Hypothalamus (tissue), 51 donors: ENCODE measurements at regions not wholly inside any gene's neighbourhood (a gene's known extent, or its start where the extent isn't known, plus 50 kb on each side); places are given as distances from the start of the nearest gene placed in this dataset.
A peak's percentile ranks its signal among the peaks of the same experiment; 100 is the strongest.

Source experiments
- DNase-seq, 51 donors: peaks; one replicate each; lab custom pipeline; 2025; lab: John Stamatoyannopoulos, UW

DNA sequence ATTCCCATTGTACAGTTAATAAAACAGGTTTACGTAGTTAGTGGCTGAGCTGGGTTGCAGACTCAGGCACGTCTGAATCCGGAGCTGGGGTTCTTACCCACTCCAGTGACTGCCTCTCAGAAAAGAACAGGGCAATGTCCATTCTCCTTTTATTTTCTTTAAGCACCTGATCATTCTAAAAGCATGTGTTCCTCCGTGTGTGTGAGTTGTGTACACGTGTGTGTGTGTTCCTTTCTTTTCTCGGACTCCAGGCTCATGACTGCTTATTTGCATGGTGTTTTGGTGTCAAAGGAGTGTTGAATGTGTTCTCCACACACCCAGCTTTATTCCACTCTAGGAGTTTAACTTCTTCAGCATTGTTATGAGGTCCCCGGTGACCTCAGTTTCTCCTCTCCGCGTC lies 260.1 kb downstream of the SNX10 start:
- no peak for DNase-seq

GRCh38 chr7:26553128-26553527 lies 261.5 kb downstream of the SNX10 start:
- no peak for DNase-seq

DNA sequence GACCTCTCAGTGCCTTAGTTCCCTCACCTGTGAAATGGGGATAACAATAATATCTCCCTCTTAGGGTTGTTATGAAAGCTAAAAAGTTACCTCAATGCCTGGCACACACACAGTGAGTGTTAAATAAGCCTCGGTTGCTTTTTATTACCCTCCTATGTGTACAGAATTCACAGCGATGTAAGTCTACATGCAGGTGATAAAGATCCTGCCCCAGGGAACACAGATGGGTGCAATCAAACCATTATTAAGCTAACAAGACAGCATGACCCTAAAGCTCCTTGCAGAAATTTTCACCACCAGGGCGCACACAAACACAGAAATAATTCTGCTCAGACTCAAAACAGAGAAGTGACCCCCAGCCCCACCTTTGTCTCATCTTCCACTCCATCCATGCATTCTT lies 261.9 kb downstream of the SNX10 start:
- DNase-seq, result no peak

DNA sequence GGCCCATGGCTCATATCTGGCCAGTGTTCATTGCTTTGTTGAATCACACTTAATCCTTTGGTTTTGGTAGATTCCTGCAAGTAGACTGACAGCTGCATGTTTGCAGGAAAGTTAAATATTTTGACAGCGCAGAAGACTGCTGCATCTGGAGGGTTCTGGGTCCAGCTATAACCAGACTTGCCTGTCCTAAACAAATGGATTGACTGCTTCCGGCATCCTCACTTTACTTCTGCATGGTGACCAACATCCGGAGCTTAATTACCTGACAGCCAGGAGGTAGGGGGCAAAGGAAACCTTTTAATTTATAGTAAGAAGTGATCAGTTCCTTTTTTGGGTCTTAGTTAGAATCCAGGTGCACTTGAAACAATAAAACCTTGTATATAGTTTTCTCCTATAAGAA lies 263.3 kb downstream of the SNX10 start:
- DNase-seq, result no peak

GRCh38 chr7:26556061-26556881 lies 264.6 kb downstream of the SNX10 start:
- peak in 7 of 51 donors; percentile 2 to 14 (median 4) for DNase-seq

- no peak for DNase-seq
Observed at GRCh38 chr7:26560526-26561256, 269.0 kb downstream of the SNX10 start.

- no peak for DNase-seq
Observed at GRCh38 chr7:26562841-26563240, 271.2 kb downstream of the SNX10 start.

- no peak for DNase-seq
Observed at GRCh38 chr7:26563406-26563805, 271.7 kb downstream of the SNX10 start.

DNA sequence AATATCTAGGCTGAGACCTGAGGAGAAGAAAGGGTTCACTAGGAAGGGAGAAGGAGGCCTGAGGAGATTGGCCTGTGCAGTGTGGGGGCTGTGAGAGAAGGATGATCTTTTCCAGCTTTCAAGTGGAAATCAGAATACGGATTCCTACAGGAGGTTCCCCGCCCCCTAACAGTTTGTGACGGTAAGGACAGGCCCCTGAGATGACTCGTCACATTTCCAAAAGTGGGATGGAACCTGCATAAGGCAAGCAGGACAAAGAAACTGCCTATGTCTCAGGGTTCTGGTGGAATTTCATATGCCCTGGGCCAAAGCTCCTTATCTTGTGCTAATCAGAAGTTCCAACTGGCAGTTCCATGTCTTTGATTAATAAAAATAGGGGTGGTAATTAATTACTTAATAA lies 275.6 kb downstream of the SNX10 start:
- DNase-seq, result no peak

DNA sequence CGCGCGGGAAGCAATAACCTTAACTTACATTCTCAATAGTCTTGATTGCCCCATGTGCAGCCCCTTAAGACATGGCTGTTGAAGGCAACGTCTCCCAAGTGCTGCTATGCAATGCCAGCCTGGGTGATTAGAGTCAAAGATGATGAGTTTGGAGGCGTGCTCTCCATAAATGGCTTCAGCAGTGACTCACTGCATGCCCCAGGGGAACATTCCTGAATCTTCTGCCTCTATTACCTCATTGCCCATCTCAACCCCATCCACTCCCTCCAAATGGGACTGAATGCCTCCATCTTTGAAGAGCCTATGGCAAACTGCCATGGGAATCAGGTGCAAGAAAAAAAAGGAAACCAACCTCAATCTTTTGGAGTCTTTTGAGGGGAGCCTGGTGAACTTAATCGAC lies 282.8 kb downstream of the SNX10 start:
- DNase-seq, result no peak

DNA sequence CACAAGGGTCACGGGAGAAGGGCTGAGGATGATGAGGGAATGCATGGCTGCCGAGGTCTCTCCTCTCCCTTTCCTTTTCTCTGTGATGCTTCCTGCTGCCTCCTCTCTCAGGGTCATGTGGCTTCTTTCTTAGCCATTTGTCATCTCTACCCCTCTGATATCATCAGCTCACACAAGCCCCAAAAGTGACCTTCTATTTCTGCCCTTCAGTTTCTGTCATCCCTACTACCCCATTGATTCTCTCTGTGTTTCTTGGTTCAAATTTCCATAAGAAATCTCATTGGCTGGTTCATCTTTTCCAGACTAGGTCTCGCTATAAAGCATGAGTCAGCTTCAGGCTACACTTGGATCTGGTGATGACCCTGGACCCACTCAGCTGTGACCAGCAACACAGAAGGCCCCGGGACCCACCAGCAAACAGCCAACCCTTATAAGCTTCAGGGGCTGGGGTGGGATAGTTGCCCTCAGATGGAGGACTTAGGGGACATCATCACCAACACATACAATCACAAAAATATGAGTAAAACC lies 284.3 kb downstream of the SKAP2 start:
- DNase-seq, result no peak

DNA sequence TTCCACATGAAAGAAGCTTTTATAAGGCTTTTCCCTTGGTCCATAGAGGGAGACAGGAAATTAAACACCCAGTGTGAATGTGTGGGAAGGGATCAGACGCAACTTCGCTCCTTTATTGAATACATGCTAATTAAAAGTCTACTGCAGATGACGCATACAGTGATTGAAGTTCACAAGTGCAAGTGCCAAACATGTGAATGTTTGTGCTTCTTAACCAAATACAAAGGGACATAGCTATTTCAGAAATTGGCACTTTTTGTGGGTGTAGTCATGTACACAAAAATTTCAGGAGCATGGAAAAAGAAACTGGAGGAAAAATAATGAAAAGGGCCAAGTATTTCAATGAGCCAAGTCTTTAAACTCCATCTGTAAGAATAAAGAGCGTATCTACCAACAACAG lies 283.7 kb downstream of the SKAP2 start:
- no peak for DNase-seq

DNA sequence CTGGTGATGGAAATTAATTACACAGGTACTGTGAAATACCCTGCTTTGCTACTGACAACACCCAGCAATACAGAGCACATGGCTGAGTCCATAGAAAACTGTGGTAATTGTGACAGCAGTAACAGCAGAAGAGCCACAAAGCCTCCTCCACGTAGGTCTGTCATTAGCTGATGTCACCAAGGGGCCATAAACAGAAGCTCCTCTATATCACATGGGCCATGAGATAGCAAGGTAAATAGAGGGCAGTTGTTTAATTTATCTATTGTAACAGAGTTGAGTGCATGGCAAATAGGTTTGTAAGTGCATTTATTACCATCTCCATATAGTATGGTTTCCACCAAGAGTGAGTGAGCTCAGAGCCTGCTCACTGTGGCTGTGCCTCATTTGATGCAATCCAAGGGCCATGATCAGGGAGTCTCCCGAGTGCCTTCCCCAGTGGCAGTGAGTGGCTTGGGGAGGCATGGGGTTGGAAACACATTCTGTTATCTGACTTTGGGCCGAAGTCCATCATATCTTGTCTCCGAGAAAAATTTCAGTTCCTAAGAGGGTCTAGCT lies 281.2 kb downstream of the SKAP2 start:
- DNase-seq, result no peak

DNA sequence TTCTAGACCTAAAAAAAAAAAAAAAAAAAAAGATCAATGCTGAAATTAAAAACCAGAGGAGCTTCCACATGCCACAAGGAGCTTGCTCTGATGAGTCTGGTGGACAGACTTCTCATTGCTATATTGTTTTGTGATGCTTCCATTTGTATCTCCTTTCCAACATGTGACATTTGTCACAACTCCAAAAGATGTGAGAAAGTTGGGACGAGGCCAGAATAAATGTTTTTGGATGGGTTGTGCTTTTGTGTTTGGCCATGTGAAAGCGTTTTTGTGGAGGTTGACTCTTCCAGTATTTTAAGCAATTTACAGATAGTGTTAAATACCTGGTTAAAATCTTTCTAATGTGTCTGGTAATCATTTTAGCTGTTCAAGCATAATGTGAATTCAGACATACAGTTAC lies 280.1 kb downstream of the SKAP2 start:
- no peak for DNase-seq

DNA sequence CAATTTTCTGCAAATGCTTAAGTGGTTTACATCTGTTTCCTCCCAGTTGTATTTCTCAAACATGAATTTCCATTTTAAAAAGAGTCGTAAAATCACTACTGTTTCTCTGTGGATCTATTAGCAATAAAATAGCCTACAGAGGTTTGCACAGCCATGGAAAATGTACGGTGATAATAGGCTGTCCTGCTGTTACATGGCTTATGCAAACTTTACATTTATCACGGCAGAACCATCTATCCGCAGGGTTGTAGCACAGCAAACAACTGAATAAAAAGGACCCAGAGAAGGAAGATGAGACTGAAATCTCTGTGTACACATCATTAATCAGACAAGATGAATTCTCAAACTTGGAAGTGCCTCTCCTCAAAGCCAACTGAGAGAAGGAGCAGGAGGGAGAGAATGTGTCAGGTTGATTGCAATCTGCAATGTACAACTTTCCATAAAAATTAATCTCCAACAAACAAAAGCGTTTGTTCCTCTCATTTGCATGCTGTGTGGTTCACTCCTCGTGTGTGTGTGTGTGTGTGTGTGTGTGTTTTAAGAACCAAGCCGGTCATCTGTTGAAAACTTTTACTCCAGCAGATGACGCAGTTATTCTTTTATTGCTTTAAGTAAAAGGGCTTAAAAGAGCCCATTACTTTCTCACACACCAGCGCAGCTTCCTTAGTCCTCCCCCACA lies 279.3 kb downstream of the SKAP2 start:
- DNase-seq, result no peak

DNA sequence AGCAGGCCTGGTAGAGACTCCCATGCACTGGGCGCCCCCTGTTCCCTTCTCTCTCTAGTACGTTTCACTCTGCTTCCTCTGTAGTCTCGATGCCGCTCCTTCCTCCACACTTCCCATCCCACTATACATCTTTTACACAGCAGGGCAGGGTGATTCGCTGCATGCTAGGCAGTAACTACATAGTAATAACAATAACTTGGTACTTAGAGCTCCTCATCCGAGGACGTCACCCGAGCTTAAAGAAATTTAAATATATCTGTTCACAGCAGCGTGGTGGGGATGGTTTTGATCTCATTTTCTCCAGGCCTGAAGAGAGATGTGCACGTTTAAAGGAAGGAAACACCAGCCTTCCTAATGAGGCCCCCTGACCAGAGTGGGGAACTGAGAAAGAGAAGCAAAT lies 276.9 kb downstream of the SKAP2 start:
- no peak for DNase-seq

DNA sequence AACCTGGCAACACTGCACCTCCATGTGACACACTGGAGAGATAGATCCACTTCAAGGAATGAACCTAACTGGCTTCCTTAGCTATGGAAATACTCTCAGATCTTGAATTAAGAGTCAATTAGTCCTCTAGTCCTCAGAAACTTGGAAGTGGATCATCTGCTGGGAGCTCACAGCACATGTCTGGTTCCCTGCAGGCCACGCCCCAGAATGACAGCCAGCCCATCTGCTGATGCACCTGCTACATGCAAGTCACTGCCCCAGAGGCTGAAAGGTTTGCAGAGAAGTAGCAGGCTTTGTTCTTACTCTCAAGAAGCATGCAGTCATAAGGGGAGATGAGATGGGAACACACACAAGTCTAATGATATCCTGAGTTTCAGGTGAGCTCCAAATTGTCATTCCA lies 275.9 kb downstream of the SKAP2 start:
- no peak for DNase-seq

DNA sequence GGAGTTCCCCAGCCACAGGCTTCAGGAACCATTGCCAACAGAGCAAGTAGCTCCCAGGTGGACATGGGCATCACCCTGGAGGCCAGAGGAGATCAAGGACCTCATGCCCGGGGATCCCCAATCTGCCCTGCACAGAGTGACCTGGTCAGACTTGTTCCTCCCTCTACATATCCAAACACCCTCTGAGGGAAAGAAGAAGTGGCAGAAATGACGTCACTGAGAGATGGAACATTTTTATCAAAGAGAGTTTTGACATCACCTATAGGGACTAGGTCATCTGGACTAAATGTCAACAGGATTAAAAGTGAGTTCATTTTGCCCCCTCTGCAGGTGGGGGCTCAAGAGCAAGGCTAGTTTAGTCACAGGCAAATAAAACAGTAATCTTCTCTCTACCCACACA lies 273.7 kb downstream of the SKAP2 start:
- DNase-seq, result no peak

GRCh38 chr7:26592011-26592410 lies 272.4 kb downstream of the SKAP2 start:
- DNase-seq, result no peak

- peak in 9 of 51 donors; percentile 1 to 10 (median 7) for DNase-seq
Observed at GRCh38 chr7:26593393-26593792, 271.0 kb downstream of the SKAP2 start.

- no peak for DNase-seq
Observed at GRCh38 chr7:26593896-26594295, 270.5 kb downstream of the SKAP2 start.
